Stimulated activated CD4-positive, alpha-beta T cell treated with anti-CD3 and anti-CD28 coated beads, Interleukin-4, amount 100 ng/mL, for 24 hours (primary cell): ENCODE measurements at regions not wholly inside any gene's neighbourhood (a gene's known extent, or its start where the extent isn't known, plus 50 kb on each side); places are given as distances from the start of the nearest gene placed in this dataset.

Experiments used
- DNase-seq: peaks from one replicate; pipeline ENCODE4 v3.0.0-alpha.2; 2020

DNA sequence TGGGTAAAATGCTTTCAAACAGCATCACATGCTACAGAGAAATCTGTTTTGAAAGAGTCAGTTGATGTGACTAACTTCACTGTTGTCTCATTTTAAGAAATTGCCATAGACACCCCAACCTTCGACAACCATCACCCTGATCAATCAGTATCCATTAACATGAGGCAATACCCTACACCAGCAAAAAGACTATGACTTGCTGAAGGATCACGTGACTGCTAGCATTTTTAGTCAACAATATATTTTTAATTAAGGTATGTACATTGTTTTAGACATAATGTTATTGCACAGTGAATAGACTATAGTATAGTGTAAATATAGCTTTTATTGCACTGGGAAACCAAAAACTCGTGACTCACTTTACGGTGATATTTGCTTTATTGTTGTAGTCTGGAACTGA, 200.0 kb upstream of the ARHGAP24 start:
- DNase-seq: no peak

DNA sequence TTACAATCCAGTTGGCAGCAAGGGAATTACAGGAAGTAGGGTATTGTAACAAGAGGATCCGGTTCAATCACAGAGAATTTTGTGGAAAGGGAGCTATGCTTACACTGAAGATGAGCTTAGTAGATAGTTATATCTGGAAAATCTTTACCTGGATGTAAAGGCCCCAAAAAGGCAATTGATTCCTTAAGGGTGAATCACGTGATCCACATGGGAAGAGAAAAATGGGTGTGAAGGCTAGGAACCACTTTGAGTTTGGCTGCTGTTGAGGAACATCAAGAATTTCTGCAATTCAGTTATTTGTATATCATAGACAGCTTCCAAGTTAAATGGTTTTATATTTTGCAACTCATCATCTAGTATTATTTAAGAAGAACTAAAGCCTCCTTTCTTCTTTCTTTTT, 194.0 kb upstream of the ARHGAP24 start:
- no peak for DNase-seq

DNA sequence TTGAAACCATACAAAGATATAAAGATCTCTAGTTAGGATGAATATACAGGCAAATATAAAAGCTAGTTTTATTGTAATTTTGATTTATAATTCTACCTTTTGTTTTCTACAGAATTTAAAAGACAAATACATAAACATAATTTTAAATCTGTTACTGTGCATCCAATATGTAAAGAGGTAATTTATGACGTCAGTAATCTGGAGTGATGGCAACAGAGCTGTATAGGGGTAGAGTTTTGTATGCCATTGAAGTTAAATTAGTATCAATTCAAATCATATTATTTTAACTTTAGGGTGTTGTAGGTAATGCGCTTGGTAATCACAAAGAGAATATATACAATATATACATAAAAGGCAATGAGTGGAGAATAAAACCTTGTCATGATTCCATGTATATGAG, 183.7 kb upstream of the ARHGAP24 start:
- DNase-seq: no peak

DNA sequence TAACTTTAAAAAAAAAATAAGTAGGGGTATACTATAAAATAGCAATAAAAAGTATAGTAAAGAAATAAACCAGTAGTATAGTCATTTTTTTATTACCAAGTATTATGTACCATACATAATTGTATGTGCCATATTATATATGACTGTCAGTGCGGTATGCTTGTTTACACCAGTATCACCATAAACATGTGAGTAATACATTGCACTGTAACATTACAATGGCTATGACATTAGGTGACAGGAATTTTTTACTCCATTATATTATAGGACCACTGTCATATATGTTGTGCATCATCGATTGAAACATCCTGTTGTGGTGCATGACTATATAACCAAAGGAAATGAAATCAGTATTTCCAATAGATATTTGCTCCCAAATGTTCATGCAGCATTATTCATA, 176.9 kb upstream of the ARHGAP24 start:
- no peak for DNase-seq

DNA sequence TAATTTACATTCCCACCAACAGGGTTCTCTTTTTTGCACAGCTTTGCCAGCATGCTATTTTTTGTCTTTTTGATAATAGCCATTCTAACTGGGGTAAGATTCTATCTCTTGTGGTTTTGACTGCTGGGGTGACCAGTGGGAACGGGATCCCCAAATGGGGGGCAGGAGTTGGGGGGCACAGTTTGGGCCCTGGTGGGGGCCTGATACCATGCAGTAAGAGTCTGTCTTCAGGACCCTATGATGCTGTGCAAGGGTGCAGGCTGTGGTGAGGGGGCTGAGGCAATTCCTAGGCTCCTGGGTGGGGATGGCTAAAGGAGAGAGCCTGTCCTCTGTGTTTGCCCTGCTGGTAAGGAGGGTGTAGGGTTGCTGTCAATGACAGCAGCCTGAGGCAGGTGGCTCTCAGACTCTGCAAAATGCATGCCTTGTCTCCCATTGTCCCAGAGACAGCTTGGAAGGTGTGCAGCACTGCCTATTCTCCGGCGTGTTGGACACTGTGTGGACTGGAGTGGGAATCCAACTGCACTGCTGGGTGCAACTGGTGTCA, 172.7 kb upstream of the ARHGAP24 start:
- no peak for DNase-seq

DNA sequence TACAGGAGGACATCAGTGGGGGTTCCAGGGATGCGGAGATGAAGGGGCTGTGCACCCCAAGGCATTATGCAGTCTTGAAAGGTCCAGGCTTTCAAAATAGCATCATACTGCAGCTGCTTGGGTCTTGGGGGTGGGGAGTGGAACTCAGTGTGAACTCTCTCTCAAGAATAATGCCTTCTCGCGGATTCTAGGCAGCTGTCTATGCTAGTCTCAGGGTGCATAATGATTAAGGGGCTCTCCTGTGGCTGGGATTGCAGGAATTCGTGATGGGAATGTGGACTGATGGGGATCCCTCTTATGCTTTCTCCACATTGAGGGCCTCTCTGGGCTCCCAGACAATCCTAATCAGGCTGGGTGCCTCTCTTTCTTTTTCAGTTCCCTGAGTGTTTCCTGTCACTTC, 172.2 kb upstream of the ARHGAP24 start:
- DNase-seq: no peak

DNA sequence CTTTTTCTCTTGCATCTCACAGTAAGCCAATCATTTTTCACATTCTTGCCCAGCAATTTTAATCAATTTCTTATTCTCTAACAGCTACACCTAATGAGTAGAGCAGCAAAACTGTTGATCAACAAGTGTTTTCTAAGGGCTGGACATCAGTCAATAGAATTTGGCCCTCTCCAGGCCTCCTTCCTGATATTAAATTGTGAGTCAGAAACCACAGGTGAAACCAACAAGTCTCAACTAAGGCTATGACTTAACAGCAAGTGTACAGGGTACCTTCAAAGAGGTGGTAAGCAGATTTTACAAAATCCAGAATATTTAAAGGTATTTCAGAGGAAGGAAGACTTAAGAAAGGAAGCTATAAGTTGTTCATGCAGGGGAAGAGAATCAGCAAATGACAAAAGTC, 156.5 kb upstream of the ARHGAP24 start:
- no peak for DNase-seq

DNA sequence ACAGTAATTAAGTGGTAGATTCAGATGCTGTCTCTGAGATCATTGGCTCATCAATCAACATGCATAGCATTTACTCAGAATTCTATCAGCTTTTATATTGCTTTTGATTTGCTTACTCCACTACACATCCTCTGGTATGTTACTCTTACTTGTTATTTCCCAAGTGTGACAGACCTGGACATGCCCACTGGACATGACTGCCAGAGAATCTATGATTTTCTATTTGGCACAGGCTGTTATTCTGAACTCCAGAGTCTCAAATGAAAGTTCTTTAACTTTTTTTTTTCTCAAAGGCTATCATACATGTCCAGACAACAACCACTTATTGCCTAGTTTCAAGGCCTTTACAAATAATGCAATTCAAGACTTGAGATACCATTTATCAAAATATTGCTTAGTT, 116.1 kb upstream of the ARHGAP24 start:
- DNase-seq: no peak

DNA sequence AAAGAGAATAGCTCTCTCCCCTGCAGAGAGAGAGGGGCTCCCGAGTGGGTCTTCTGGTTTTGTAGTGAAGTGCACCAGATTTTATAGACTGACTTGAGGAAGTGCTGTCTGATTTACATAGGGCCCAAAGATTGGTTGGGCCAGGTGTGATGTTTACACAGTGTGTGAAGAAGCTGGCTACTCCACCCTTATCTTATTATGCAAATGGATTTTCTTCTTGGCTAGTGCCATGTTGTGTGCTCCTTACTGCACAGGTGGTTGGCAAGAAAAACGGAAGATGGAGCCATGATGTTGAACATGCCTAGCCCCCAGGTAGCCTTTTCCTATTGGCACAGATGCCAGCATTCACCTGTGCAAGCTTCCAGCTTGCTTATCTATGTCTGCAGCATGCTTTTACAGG, 112.4 kb upstream of the ARHGAP24 start:
- DNase-seq: no peak

DNA sequence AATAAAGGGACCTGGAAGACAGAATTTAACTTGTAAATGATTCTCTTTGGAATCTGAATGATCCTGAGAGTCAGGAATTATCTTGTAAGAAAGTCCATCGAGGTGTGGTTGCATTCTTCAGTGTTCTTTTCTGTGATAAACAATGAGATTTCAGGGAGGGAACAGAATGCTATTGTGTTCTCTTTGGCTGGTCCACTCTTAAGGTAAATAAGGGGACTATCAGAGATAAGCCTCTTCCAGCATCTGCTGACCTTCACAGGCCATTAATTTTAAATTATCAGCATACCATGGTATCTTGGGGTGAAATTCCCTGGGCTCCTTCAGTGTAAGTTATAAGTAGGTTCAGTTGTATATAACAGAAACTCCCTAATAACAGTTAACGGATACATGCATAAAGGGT, 107.1 kb upstream of the ARHGAP24 start:
- DNase-seq: no peak

DNA sequence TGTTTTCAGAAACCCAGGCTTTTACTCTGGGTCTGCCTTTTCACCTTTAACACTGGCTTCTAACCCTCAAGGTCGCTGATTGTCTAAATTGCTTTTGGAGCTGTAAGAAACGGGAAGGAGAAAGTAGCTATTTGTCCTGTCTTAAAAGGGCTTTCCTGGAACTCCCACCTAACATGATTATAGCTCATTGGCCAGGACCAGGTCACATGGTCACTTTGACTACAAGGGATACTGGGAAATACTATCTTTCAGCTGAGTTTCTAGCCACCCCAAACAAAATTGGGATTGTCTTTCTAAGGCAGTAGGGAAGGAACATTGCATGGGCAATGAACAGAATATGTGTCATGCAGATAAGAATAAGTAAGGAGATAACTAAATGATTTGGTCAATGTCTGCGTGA, 106.7 kb upstream of the ARHGAP24 start:
- DNase-seq: no peak

DNA sequence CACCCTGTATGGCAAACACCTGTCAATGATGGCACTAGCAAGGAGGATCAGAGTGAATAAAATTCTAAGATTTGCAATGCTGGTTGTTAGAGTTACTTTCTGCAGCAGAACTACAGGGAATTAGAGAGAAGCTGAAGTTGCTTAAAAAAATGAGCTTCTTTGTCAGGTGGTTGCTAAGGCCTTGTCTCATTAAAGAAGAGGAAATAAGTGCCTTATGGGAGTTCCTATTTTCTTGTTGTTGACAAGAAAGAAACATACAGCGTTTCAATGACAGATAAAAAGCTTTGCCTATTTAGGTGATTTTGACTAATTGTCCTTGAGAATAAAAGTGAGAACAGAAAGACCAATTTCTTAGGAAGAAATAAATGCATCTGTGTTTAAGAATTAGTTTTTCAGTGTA, 106.0 kb upstream of the ARHGAP24 start:
- DNase-seq: no peak

DNA sequence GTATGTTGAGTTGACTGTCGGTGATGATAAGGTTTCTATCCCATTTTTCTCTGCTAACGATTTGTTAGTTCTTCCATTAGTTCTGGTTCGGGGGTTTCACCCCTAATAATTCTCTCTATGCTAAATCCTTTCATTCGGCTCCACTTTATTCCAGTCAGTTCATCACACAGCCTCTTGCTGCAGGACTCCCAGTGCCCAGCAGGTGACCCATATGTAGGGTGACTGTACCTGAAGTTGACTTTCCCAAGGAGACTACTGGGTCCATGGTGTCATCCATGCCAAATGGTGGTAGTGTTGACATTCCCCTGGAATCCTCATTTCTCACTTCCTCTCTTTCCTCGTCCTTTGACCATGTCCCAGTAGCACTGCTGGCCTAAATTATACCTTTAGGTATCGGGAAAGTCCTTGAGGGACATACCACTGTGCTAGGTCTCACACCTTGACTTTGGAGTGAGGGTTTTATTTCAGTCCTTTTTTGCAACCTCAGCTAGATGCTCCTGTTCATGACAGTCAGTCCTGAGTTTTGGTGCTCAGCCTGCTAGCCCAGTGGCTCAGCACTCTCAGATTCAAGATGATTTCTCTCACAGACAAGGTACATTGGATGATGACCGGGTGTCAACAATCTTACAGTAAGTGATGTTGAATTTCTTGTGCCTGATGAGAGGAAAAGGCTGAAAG, 105.1 kb upstream of the ARHGAP24 start:
- DNase-seq: no peak

DNA sequence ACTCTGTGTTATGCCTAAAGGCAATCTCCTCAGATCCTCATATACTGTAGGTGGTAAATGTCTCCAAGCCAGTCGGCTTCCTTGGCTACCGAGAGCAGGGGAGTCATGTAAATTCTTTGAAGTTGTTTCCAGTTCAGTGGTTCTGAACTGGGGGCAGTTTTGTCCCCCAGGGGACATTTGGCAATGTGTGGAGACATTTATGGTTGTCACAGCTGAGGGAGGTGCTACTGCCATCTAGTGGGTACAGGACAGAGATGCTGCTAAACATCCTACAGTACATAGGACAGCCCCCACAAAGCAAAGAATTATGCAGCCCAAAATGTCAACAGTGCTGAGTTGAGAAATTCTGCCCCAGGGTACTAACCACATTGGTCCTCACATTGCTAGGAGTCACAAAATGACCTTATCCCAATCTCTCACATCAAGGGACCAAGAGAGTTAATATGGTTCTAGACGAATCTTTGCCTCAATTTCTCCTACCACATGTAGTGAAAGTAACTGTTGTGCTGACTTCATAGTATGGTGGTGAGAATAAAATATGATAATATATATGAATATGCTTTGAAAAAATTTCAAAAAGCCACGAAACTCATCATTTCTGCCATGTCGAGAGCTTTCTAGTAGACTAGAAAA, 104.4 kb upstream of the ARHGAP24 start:
- DNase-seq: no peak

DNA sequence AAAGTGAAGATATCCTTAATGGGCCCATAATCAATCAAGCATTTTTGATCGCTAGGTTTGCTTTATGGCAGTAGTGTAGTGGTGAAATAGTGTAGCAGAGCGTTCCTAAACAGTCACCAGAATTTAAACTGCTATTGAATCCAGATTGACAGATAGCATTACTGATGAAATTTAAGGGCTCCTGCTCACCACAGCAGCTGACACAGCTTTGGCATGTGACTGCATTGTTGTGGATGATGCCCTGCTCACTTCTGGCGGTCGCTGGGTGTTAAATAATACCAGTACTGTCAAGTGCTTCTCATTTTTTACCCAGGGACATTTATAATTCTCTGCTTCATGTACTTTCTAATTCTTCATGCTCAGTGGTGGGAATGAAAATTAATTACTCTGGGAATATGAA, 102.0 kb upstream of the ARHGAP24 start:
- DNase-seq: no peak

DNA sequence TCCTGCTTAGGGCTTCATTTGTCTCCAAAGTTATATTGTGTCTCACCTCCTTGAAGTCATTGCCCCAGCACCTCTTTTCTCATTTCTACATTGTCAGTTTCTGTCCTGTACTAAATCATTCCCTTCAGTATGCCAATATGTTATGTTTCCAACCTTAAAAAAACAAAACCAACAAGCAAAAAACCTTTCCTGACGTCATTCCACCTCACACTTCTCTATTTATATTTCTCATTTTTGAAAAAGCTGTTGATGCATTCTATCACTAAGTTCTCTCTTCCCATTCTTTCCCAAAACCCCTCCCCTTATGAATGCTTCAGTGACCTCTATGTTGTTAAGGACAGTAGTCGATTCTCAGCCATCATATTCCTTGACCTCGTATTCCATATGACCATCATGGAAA, 98.7 kb upstream of the ARHGAP24 start:
- DNase-seq: no peak

DNA sequence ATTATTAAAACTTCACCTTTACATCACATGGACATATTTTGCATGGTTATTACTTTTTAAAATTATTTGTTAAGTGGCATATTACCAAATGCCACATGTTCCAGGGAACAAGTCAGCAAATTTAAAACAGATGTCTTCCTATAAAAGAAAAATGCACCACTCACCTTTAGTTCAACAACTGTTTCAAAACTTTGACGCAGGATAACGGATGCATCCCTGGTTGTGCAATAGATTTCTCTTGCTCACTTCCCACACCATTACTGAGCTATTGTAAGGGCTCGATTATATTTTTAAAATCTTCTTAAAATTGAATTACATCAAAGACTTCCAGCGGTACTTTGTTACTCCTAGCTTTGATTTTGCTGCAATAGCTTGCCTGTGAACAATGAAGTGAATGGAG, 93.0 kb upstream of the ARHGAP24 start:
- DNase-seq: no peak

DNA sequence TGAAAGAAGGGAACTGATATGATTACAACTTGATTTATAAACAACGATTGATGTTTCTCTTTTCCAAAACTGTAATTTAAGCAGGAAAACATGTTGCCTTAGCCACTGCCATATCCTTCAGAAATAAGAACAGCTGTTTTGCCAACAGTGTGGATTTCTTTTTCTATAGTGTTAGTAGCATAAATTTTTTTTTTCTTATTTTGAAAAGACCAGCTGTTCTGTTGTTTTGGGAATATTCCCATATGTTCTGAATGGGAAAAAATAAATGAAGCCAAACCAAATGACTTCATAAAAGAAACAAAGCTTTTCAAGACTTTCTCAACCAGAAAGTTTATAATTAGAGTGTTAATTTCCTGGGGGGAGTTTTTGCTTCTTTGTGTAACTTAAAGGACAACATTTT, 83.9 kb upstream of the ARHGAP24 start:
- DNase-seq: no peak

DNA sequence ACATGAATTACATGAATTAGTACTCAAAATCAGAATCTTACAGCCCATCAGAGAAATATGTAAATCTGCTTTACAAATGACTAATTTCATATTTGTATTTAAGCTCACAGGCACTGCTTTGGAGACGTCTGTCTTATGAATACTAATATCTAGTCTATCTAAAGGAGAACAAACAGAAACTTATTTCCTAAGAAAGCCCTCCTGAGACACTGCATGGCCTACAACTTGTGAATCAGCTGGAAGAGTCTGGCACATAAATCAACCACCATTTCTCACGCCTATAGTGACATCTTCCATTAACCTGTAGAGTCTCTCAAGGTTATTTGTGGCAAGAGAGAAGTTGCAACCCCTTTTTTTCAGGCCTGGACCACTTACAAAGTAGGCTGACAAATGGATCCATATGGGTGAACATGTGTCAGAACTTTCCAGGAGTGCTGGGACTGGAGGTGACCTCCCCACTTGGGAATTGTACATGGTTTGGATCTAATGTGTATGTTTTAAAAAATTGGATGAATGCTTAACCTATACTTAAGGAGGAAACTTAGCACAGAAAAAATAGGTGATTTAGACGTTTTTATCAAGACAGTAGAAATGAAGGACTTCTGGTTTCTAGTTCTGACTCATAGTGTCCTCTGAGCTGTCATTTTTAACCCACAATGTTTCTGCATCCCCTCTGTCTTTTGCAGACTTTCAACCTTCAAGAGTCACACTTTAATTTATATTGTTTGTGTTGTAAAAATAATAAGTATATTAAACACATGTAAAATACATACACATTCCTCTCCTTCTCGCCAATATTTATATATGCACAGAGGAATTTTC, 83.2 kb upstream of the ARHGAP24 start:
- no peak for DNase-seq

DNA sequence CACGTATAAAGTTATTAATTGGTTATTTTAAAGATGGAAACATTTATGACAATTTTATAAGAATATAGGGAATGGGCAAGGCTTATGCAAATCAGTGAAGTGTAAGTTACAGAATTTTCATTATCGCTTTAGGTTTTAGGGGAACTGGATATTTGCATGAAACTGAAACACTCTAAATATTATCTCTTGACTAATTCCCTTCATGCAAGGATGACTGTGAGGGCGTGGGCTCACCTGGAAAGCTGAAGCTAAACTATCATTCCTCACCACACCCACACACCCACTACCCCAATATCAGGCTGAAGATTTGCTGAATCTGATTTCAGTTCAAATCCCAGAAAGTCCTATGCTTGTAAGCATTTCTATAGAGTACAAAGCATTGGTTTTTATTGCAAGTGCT, 81.7 kb upstream of the ARHGAP24 start:
- DNase-seq: no peak

DNA sequence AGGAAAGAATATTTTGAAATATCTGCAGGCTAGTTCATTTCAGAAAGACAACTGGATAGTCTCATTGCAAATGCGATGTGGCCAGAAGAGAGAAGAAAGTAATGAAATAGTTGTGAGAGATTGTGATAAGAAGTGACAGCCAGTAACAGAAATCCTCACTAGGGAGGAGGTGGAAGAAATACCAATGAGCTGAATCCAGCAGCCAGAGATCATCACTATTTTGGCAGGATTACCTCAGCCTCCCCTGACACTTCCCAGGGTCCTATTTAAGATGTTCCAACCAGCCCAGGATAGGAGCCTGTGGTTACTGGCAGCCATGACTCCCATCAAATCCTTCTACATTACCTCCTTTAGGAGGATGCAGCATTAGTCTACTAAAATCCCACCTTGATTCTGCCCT, 76.7 kb upstream of the ARHGAP24 start:
- DNase-seq: no peak

DNA sequence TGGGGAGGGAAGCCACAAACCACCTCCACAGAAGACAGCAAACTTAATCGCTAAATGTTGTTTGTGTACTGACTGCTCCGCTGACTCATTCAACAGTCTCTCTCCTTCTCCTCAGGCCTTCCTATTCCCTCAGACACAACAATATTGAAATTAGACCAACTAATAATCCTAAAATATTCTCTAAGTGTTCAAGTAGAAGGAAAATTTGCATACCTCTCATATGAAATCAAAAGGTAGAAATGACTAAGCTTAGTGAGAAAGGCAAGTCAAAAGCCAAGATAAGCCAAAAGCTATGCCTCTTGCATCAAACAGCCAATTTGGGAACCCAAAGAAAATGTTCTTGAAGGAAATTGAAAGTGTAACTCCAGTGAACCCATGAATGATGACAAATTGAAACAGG, 75.7 kb upstream of the ARHGAP24 start:
- DNase-seq: no peak

DNA sequence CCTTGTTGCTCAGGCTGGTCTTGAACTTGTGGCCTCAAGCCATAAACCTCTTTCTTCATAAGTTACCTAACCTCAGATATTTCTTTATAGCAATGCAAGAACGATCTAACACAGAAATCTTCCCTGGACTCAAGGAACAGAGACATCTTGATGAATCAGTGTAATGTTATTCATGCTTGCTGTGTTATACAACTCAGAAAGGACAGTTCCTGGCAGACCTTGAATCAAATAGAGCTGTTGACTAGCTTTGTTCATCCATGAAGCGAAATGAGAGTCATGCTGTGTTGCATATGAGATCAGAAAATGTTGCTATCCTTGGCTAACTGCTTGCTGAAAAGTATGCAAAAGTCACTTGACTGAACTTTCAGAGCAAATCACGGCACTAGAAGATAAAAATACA, 72.6 kb upstream of the ARHGAP24 start:
- no peak for DNase-seq

DNA sequence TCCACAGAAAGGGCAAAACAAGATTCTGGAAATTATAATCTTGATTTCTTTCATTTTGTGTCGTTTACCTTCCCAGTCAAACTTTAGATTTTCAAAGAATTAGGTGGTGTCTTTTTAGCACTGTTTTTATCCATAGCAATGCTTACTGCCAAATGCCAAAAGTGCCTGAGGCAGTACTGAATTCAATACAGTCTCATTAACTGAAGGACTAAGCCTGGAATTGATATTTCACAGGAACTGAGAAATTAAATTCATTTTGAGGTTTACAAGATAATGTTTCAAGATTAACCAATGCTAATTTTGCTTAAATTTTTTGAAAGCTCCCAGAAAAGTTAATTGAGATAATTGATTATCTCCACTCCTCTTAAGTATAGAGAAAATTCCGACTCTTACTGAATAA, 68.8 kb upstream of the ARHGAP24 start:
- DNase-seq: no peak
